ENCODE measurements at regions not wholly inside any gene's neighbourhood (a gene's known extent, or its start where the extent isn't known, plus 50 kb on each side); places are given as distances from the start of the nearest gene placed in this dataset.

GRCh38 chr7:81112731-81113130 is 193.9 kb upstream of the SEMA3C start:
- CTCF ChIA-PET: no interaction called here
- Mint-ChIP-seq H3K9me3 (ENCODE audit: low read depth) (no peaks in the 10 kb centered on the region), H3K4me1 (no peaks in the 10 kb centered on the region), H3K4me3 (no peak overlapping the region), H3K27me3 (no peaks in the 10 kb centered on the region), H3K36me3 (ENCODE audit: low read depth) (no peaks in the 10 kb centered on the region), H3K27ac (no peak overlapping the region)
- DNase-seq (no peak), ATAC-seq (no peak)
- intact Hi-C loops (cut with DNase I, micrococcal nuclease): no loop called here
- POLR2A ChIA-PET: no interaction called here

DNA sequence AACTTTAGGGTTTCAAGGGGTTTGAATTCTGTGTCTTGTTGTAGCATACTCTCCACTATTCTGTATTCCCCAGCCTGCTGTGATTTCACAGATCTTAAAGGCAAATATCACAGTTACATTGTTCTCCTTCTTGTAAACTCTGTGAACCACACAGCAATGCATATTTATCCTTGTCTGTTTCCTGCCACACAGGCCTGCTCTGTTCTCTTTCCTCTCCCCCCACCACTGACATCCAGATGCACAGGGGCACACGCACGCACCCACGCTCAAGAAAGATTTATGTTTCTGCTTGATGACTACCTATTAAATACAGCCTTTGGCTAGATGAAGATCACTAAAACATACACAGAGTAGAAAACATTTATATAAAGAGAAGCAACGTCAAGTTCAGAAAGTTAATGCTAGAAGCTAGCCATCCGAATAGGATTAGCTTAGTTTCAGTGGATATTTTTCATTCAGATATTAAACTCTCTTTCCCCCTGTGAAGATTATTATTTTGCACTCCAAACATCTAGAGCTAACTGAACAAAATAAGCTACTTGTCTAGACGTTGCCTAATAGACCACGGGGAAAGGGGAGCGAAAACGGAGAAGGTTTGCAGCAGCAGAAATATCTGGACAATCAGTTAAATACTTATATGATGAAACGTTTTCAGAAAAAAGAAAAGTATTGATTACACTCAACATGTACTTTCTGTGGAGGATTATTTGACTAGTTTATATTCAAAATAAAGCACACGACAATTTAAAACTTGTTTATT is 193.1 kb upstream of the SEMA3C start:
- intact Hi-C loops (cut with DNase I, micrococcal nuclease): no loop called here
- Mint-ChIP-seq H3K27ac (no peak overlapping the region), H3K4me3 (no peak overlapping the region), H3K27me3 (no peaks in the 10 kb centered on the region), H3K9me3 (ENCODE audit: low read depth) (no peaks in the 10 kb centered on the region), H3K4me1 (no peaks in the 10 kb centered on the region), H3K36me3 (ENCODE audit: low read depth) (no peaks in the 10 kb centered on the region)
- ChIA-PET CTCF (no interaction called here), POLR2A (no interaction called here)
- DNase-seq (no peak), ATAC-seq (no peak)

GRCh38 chr7:81111358-81111757 is 192.5 kb upstream of the SEMA3C start:
- POLR2A ChIA-PET: no interaction called here
- Mint-ChIP-seq H3K4me1 (no peaks in the 10 kb centered on the region), H3K27ac (no peak overlapping the region), H3K4me3 (no peak overlapping the region), H3K36me3 (ENCODE audit: low read depth) (no peaks in the 10 kb centered on the region), H3K9me3 (ENCODE audit: low read depth) (no peaks in the 10 kb centered on the region), H3K27me3 (no peaks in the 10 kb centered on the region)
- ATAC-seq: no peak
- intact Hi-C loops (cut with DNase I, micrococcal nuclease): no loop called here
- no peak for DNase-seq
- CTCF ChIA-PET: no interaction called here

DNA sequence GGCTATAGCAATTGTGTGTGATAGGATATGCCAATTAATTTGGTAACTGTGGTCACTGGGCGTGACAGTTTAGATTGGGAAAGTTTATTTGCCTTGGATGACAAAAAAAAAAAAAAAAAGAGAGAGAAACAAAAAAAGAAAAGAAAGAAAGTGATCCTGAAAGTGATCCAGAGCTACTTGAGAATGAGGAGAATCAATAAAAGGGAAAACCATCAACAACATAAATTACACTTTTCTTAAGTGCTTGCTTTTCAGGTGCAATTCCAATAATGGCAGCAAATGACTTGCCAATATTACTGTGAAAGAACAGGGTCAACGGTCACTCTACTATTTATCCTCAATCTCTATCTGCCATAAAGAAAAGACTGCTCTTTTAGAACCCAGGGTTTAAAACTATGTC is 191.8 kb upstream of the SEMA3C start:
- H3K4me3 Mint-ChIP-seq: no peak overlapping the region
- no peaks in the 10 kb centered on the region for H3K36me3 Mint-ChIP-seq (ENCODE audit: low read depth)
- POLR2A ChIA-PET: no interaction called here
- no peak overlapping the region for H3K27ac Mint-ChIP-seq
- CTCF ChIA-PET: no interaction called here
- H3K4me1 Mint-ChIP-seq: no peaks in the 10 kb centered on the region
- no peaks in the 10 kb centered on the region for H3K9me3 Mint-ChIP-seq (ENCODE audit: low read depth)
- no peaks in the 10 kb centered on the region for H3K27me3 Mint-ChIP-seq
- intact Hi-C loops (cut with DNase I, micrococcal nuclease): no loop called here
- no peak for DNase-seq
- ATAC-seq: no peak

- H3K27me3 Mint-ChIP-seq: no peaks in the 10 kb centered on the region
- H3K4me1 Mint-ChIP-seq: no peaks in the 10 kb centered on the region
- ATAC-seq (no peak), DNase-seq (no peak)
- ChIA-PET CTCF (no interaction called here), POLR2A (no interaction called here)
- H3K4me3 Mint-ChIP-seq: no peak overlapping the region
- H3K36me3 Mint-ChIP-seq (ENCODE audit: low read depth): no peaks in the 10 kb centered on the region
- intact Hi-C loops (cut with DNase I, micrococcal nuclease): no loop called here
- no peak overlapping the region for H3K27ac Mint-ChIP-seq
- no peaks in the 10 kb centered on the region for H3K9me3 Mint-ChIP-seq (ENCODE audit: low read depth)
Measured at GRCh38 chr7:81098213-81098612, 179.4 kb upstream of the SEMA3C start.

DNA sequence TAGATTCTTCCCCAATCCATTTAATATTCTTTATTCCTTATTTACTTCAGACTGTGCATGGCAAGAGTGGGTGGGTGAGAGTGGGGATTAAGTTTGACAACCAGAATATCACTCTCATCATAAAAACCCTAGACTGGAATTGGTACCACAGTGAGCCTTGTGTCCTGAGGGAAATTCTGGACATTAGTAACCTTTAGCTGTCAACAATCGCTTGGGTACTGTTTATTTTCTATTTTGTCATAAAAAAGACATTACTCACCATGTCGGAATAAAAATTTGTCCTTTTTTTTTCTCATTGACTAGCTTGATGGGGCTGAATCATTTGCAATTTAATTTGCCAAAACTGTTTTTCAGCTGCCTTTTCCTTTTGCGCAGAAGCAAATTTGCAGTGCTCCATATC is 176.1 kb upstream of the SEMA3C start:
- Mint-ChIP-seq H3K27ac (no peak overlapping the region), H3K4me1 (no peaks in the 10 kb centered on the region), H3K9me3 (ENCODE audit: low read depth) (no peaks in the 10 kb centered on the region), H3K27me3 (no peaks in the 10 kb centered on the region), H3K4me3 (no peak overlapping the region), H3K36me3 (ENCODE audit: low read depth) (no peaks in the 10 kb centered on the region)
- CTCF ChIA-PET: no interaction called here
- DNase-seq (no peak), ATAC-seq (no peak)
- POLR2A ChIA-PET: no interaction called here
- intact Hi-C loops (cut with DNase I, micrococcal nuclease): no loop called here

DNA sequence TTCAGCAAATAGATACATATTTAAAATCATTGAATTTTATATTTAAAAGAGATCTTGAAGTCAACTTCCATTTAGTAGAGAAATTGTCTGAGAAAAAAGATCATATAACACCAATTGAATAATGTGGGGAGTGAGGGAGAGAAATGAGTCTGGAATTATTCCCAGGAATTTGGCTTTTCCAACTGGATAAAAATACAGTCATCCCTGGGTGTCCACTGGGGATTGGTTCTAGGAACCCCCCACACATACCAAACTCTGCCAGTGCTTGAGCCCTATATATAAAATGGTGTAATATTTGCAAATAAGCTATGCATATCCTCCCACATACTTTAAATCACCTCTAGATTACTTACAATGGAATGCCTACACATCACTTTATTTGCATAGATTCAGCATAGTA is 162.8 kb upstream of the SEMA3C start:
- Mint-ChIP-seq H3K4me1 (no peaks in the 10 kb centered on the region), H3K4me3 (no peak overlapping the region), H3K27ac (no peak overlapping the region), H3K36me3 (ENCODE audit: low read depth) (no peaks in the 10 kb centered on the region), H3K27me3 (no peaks in the 10 kb centered on the region), H3K9me3 (ENCODE audit: low read depth) (peaks cover 6% of the 10 kb centered on the region)
- ATAC-seq (no peak), DNase-seq (no peak)
- intact Hi-C loops (cut with DNase I, micrococcal nuclease): no loop called here
- POLR2A ChIA-PET: no interaction called here
- CTCF ChIA-PET: interaction anchor here (1.2 kb wide), 1 partner anchor 54 kb away, joined by 3 read pairs; no protein-coding TSS in a partner anchor

- Mint-ChIP-seq H3K9me3 (ENCODE audit: low read depth) (peaks cover 6% of the 10 kb centered on the region), H3K27me3 (no peaks in the 10 kb centered on the region), H3K4me1 (no peaks in the 10 kb centered on the region), H3K27ac (no peak overlapping the region), H3K4me3 (no peak overlapping the region), H3K36me3 (ENCODE audit: low read depth) (no peaks in the 10 kb centered on the region)
- intact Hi-C loops (cut with DNase I, micrococcal nuclease): no loop called here
- ChIA-PET POLR2A (no interaction called here), CTCF (interaction anchor here (1.2 kb wide), 1 partner anchor 55 kb away, joined by 3 read pairs; no protein-coding TSS in a partner anchor)
- no peak for ATAC-seq
- DNase-seq: no peak
Measured at GRCh38 chr7:81080553-81080952, 161.7 kb upstream of the SEMA3C start.

- no peaks in the 10 kb centered on the region for H3K36me3 Mint-ChIP-seq (ENCODE audit: low read depth)
- H3K4me3 Mint-ChIP-seq: no peak overlapping the region
- peaks cover 6% of the 10 kb centered on the region for H3K9me3 Mint-ChIP-seq (ENCODE audit: low read depth)
- H3K27ac Mint-ChIP-seq: no peak overlapping the region
- no peak for DNase-seq
- intact Hi-C loops (cut with DNase I, micrococcal nuclease): no loop called here
- no peaks in the 10 kb centered on the region for H3K27me3 Mint-ChIP-seq
- ChIA-PET CTCF (no interaction called here), POLR2A (no interaction called here)
- H3K4me1 Mint-ChIP-seq: no peaks in the 10 kb centered on the region
- ATAC-seq: no peak
Measured at GRCh38 chr7:81079746-81080145, 160.9 kb upstream of the SEMA3C start.

DNA sequence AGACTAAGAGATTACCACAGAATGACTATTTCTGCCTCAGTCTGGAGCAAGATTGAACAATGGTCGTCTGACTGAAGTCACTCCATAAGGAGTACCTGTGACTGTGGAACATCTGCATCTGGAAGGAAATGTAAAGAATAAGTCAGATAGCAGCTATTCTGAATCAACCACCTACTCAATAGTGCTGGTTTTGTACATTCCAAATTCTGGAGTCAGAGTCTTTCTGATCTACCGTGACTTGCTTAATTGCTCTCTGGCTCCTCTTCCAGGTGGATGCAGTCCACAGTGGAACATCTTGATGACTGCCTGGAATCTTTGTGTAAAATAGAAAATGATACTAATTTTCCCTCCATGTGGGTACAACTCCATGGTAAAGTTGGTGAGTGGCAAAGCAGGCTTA is 156.3 kb upstream of the SEMA3C start:
- Mint-ChIP-seq H3K27ac (no peak overlapping the region), H3K9me3 (ENCODE audit: low read depth) (peaks cover 11% of the 10 kb centered on the region), H3K36me3 (ENCODE audit: low read depth) (no peaks in the 10 kb centered on the region), H3K4me1 (no peaks in the 10 kb centered on the region), H3K4me3 (no peak overlapping the region), H3K27me3 (no peaks in the 10 kb centered on the region)
- DNase-seq: no peak
- intact Hi-C loops (cut with DNase I, micrococcal nuclease): no loop called here
- ATAC-seq: no peak
- CTCF ChIA-PET: no interaction called here
- POLR2A ChIA-PET: no interaction called here

DNA sequence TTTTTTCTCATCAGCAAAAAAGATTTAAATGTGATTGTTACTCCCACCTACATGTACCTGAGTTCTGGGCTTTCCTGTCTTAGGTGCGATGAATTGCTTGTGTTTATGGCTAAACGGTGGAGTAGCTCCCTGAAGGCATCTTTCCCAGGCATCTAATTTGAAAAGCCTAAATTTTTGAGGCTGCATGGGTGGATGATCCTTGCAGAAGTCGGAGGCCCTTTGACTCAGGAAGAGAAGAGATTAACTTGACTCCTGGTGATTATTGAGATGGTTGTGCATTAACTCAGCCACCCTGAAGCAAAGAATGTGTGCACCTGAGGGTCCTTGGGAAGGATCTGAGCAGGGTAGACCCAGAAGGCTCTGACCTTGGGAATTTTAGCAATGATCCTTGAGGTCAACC is 155.6 kb upstream of the SEMA3C start:
- Mint-ChIP-seq H3K36me3 (ENCODE audit: low read depth) (no peaks in the 10 kb centered on the region), H3K4me1 (no peaks in the 10 kb centered on the region), H3K4me3 (no peak overlapping the region), H3K27ac (no peak overlapping the region), H3K27me3 (no peaks in the 10 kb centered on the region), H3K9me3 (ENCODE audit: low read depth) (peaks cover 11% of the 10 kb centered on the region)
- CTCF ChIA-PET: no interaction called here
- no peak for ATAC-seq
- DNase-seq: no peak
- intact Hi-C loops (cut with DNase I, micrococcal nuclease): no loop called here
- POLR2A ChIA-PET: no interaction called here

- H3K27me3 Mint-ChIP-seq: no peaks in the 10 kb centered on the region
- no peaks in the 10 kb centered on the region for H3K4me1 Mint-ChIP-seq
- no peak for ATAC-seq
- no peaks in the 10 kb centered on the region for H3K36me3 Mint-ChIP-seq (ENCODE audit: low read depth)
- no peak overlapping the region for H3K27ac Mint-ChIP-seq
- DNase-seq: no peak
- CTCF ChIA-PET: no interaction called here
- POLR2A ChIA-PET: no interaction called here
- peaks cover 11% of the 10 kb centered on the region for H3K9me3 Mint-ChIP-seq (ENCODE audit: low read depth)
- intact Hi-C loops (cut with DNase I, micrococcal nuclease): no loop called here
- no peak overlapping the region for H3K4me3 Mint-ChIP-seq
Measured at GRCh38 chr7:81073931-81074251, 155.0 kb upstream of the SEMA3C start.

DNA sequence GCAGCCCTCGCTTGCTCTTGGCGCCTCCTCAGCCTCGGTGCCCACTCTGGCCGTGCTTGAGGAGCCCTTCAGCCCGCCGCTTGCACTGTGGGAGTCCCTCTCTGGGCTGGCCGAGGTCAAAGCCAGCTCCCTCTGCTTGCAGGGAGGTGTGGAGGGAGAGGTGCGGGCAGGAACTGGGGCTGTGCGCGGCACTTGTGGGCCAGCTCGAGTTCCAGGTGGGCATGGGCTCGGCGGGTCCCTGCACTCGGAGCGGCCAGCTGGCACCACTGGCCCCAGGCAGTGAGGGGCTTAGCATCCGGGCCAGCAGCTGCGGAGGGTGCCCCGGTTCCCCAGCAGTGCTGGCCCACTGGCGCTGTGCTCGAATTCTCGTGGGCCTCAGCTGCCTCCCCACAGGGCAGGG is 152.1 kb upstream of the SEMA3C start:
- Mint-ChIP-seq H3K36me3 (ENCODE audit: low read depth) (no peaks in the 10 kb centered on the region), H3K4me1 (no peaks in the 10 kb centered on the region), H3K27me3 (no peaks in the 10 kb centered on the region), H3K4me3 (no peak overlapping the region), H3K27ac (no peak overlapping the region), H3K9me3 (ENCODE audit: low read depth) (peaks cover 5% of the 10 kb centered on the region)
- ChIA-PET POLR2A (no interaction called here), CTCF (no interaction called here)
- ATAC-seq (no peak), DNase-seq (no peak)
- intact Hi-C loops (cut with DNase I, micrococcal nuclease): no loop called here

Measured in activated CD4-positive, alpha-beta T cell treated with anti-CD3 and anti-CD28 coated beads for 36 hours (primary cell).